ENCODE measurements at regions not wholly inside any gene's neighbourhood (a gene's known extent, or its start where the extent isn't known, plus 50 kb on each side); places are given as distances from the start of the nearest gene placed in this dataset.
"Not testable (repeated sequence)": the region's sequence is repeated elsewhere in the genome, so short reads cannot be mapped to it uniquely, and the experiment has no call there.

GRCh38 chr3:152770296-152770695, 64.6 kb upstream of the P2RY1 start:
- no peak for DNase-seq (ENCODE audit: extremely low spot score, unreplicated experiment)
- no peaks in the 10 kb centered on the region for H3K4me1 Mint-ChIP-seq (ENCODE audit: unreplicated experiment)
- H3K36me3 Mint-ChIP-seq, result peaks cover 3% of the 10 kb centered on the region
- peaks cover 4% of the 10 kb centered on the region for H3K9me3 Mint-ChIP-seq
- no peak overlapping the region for H3K27ac Mint-ChIP-seq
- H3K4me3 Mint-ChIP-seq, result no peak overlapping the region
- no peaks in the 10 kb centered on the region for H3K27me3 Mint-ChIP-seq
- TF ChIP-seq, protein P1, sequence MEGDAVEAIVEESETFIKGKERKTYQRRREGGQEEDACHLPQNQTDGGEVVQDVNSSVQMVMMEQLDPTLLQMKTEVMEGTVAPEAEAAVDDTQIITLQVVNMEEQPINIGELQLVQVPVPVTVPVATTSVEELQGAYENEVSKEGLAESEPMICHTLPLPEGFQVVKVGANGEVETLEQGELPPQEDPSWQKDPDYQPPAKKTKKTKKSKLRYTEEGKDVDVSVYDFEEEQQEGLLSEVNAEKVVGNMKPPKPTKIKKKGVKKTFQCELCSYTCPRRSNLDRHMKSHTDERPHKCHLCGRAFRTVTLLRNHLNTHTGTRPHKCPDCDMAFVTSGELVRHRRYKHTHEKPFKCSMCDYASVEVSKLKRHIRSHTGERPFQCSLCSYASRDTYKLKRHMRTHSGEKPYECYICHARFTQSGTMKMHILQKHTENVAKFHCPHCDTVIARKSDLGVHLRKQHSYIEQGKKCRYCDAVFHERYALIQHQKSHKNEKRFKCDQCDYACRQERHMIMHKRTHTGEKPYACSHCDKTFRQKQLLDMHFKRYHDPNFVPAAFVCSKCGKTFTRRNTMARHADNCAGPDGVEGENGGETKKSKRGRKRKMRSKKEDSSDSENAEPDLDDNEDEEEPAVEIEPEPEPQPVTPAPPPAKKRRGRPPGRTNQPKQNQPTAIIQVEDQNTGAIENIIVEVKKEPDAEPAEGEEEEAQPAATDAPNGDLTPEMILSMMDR (conservative IDR thresholded peaks at IDR 0.05), result no peak

GRCh38 chr3:152771120-152771519, 63.8 kb upstream of the P2RY1 start:
- Mint-ChIP-seq H3K9me3 (peaks cover 4% of the 10 kb centered on the region), H3K27ac (no peak overlapping the region), H3K36me3 (peaks cover 3% of the 10 kb centered on the region), H3K4me3 (no peak overlapping the region), H3K4me1 (ENCODE audit: unreplicated experiment) (no peaks in the 10 kb centered on the region), H3K27me3 (no peaks in the 10 kb centered on the region)
- no peak for DNase-seq (ENCODE audit: extremely low spot score, unreplicated experiment)
- TF ChIP-seq, protein P1 (conservative IDR thresholded peaks at IDR 0.05), result no peak

DNA sequence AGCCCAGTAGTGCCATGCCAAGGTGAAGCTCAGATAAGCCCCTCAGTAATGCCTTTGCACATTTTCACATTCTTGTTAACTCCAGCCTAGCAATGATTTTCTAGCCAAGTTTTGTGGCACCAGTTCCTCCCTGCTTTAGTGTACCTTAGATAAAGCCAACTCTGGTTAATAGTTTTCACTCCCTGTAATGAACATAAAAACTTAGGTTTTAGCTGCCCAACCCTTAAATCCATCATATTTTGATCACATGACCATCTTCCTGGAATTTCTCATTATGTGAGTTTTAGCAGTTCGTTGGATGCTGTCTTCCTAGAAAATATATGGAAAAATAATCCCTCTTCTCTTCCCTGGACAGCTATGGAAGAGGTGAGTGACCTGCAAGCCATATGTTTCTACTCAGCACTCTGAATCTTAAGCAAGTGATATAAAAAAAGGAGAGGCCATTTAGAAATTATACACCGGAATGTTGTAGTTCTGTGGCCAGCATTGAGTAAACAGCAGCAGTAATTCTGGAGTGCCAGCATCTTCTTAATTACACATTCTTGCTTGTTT, 62.2 kb upstream of the P2RY1 start:
- Mint-ChIP-seq H3K27ac (no peak overlapping the region), H3K9me3 (peaks cover 4% of the 10 kb centered on the region), H3K4me3 (no peak overlapping the region), H3K4me1 (ENCODE audit: unreplicated experiment) (no peaks in the 10 kb centered on the region), H3K27me3 (no peaks in the 10 kb centered on the region), H3K36me3 (peaks cover 3% of the 10 kb centered on the region)
- no peak for DNase-seq (ENCODE audit: extremely low spot score, unreplicated experiment)
- TF ChIP-seq, protein P1 (conservative IDR thresholded peaks at IDR 0.05), result no peak

DNA sequence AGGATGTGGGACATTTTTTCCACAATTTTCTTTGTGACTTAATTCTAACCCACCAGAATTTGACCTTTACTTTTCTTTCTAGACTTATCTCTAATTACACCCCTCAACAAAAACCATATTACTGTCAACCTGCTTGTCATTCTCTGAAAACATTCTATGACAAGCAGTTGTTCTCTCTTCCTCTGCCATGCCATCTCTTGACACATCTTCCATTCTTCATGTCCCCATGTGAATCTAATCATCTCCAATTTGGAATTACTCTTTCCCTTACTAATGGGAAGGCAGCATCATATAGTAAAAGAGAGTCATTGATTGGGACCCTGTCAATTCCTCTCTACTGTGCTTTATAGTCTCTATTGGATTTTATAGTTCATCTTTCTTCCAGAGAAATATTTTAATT, 61.3 kb upstream of the P2RY1 start:
- Mint-ChIP-seq H3K4me1 (ENCODE audit: unreplicated experiment) (no peaks in the 10 kb centered on the region), H3K27ac (no peak overlapping the region), H3K9me3 (no peaks in the 10 kb centered on the region), H3K27me3 (no peaks in the 10 kb centered on the region), H3K4me3 (no peak overlapping the region), H3K36me3 (no peaks in the 10 kb centered on the region)
- no peak for DNase-seq (ENCODE audit: extremely low spot score, unreplicated experiment)
- TF ChIP-seq, protein P1 (conservative IDR thresholded peaks at IDR 0.05), result no peak

- DNase-seq (ENCODE audit: extremely low spot score, unreplicated experiment); H3K27ac Mint-ChIP-seq; H3K36me3 Mint-ChIP-seq; H3K4me3 Mint-ChIP-seq; H3K4me1 Mint-ChIP-seq (ENCODE audit: unreplicated experiment); H3K27me3 Mint-ChIP-seq; H3K9me3 Mint-ChIP-seq: not testable (repeated sequence)
Observed at GRCh38 chr3:152774230-152774629, 60.7 kb upstream of the P2RY1 start.

GRCh38 chr3:152778022-152778421, 56.9 kb upstream of the P2RY1 start:
- Mint-ChIP-seq H3K4me1 (ENCODE audit: unreplicated experiment) (peaks cover 11% of the 10 kb centered on the region), H3K27ac (no peak overlapping the region), H3K9me3 (no peaks in the 10 kb centered on the region), H3K4me3 (no peak overlapping the region), H3K27me3 (no peaks in the 10 kb centered on the region), H3K36me3 (no peaks in the 10 kb centered on the region)
- TF ChIP-seq, protein P1 (conservative IDR thresholded peaks at IDR 0.05), result no peak
- no peak for DNase-seq (ENCODE audit: extremely low spot score, unreplicated experiment)

Measured in type B pancreatic cell (in vitro differentiated cells).